GM21717 (cell line): ENCODE measurements at regions not wholly inside any gene's neighbourhood (a gene's known extent, or its start where the extent isn't known, plus 50 kb on each side); places are given as distances from the start of the nearest gene placed in this dataset.

ENCODE experiments used
- ATAC-seq: cut with Tn5 transposase; IDR thresholded peaks from one replicate; pipeline ENCODE4 v1.9.1; 2021; ENCODE audit warnings: mild to moderate bottlenecking, moderate library complexity; ENCODE audit not compliant: unreplicated experiment

DNA sequence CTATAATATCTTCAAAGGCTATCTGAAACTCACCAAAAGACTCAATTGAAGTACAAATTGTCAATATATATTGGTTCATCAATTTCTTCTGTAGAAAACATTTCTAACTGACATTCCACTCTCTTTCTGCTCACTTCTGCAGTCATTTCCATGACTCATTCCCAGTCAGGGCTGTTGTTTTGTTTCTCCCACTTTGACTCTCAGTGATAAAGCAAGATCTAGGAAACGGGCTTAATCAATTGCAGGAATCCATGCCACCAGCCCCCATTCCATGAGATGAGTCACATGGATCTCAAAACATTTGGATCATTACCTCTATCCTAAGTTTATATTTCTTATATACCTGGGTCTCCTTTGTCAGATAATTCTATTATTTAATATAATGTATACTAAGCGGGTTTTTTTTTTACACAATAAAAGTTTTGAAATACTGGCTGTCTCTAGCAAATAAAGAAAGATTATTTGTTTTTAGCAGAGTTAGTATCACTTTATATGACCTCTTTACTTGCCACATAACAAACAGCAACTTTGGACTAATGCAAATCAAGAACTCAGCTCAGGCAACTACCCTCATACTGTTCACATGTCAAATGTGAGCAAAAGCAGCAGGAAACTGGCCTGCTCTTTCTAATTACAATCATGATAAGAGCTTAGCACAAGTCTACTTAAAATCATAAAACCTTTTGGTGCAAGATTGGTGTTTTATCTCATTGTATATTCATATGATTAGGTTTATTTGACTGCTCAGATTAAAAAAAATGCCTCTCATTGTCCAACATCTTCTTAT, 251.1 kb upstream of the PIK3C3 start:
- no peak for ATAC-seq

DNA sequence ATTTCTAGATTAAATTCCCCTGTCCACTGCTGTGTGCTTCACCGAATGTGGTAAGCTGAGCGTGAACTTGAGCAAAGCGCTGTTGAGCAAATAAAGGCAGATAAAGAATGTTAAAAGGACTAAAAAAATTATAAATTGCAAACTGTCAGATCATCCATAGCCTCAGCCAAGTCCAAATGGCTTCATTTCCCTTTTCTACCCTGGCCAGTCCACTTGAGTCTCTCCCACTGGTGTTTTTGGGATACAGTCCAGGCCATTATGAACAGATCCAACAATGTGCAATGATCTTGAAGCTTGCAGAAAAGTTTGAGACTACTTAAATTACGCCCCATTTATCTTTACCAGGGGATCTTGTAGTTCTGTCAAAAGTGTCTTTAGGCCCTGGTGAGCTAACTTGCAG, 254.6 kb upstream of the PIK3C3 start:
- no peak for ATAC-seq

DNA sequence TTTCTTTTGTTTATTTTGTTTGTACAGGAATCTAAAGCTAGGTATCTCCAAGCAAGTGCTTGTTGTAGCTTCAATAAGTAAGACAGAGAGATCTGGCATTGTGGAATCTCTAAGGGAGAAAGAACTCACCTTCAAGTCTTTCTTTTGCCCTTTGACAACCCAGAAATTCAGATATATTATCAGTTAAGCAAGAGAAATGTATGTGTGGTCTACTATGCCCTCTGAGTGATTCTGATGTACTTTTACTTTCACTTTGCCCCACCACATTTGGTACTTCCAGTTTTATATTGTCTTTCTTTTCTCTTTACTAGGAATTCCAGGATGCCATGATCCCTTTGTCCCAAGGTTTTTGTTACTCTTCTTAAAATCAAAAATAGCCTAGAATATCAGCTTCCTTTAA, 259.6 kb upstream of the PIK3C3 start:
- ATAC-seq = no peak

DNA sequence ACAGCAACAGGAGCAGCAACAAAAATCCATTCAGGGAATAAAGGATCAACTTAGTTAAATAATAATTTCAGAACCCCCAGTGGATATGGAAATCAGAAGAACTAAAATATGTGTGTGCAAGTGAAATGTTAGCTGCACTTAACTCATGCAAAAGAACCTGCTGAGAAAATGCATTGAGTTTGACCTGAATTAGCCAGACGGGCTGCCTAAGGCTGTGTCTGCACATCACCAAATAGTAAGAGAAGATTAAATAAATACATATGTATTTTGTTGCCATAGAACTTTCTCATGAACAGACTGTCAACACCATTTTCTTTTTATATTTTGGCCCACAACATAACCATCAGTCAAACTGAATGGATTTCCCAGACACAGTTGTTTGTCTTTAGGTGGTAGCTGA, 262.0 kb upstream of the PIK3C3 start:
- no peak for ATAC-seq

DNA sequence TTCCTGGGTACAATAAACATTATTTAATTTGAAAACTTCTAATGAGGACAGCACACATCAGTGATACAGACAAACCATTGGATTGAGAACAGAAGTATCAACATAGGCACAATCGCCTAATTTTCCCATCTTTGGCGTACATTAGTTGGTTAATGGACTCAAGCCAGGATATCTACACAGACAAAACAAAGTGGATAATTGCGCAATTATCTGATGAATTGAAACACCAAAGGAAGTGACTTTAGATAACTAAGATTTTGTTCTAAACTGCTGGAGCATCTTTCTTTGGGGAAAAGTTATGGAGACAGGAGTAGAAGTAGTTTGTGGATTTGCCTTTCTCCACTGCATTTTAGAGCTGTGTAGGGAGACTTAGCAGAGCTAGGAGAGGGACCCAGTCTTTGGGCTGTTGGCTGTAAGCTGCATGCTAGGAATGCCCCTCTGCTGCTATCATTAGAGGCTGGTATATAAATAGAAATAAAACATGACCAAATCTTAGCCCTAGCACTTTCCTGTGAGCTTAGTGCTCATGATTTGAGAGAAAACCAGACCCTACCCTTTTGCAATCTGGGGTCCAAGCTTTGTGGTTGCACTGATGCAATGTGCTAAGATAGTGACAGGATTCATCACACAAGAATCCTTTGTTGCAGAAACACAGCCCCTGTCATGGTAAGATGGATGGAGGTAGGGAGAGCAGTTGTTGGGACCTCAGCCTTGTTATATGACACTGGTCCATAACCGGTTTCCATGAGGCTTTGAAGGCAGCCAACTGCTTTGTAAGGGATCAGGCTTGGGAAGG, 264.5 kb upstream of the PIK3C3 start:
- no peak for ATAC-seq

DNA sequence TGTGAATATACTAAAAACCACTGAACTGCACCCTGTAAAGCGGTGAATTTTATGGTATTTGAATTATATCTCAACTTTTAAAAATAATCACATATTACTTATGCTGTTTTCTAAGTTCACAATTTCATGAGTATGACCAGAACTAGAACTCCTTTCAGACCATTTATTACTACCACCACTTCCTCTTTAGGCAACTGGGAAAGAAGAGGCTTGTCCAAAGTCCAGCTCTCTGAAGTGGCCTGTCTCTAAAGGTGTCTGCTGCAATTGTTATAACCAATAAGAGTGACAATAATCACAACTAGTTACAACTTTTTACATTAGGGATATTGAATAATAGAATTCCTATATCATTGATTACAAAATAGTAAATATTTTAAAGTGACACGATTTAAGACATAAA, 267.9 kb upstream of the PIK3C3 start:
- ATAC-seq = no peak

DNA sequence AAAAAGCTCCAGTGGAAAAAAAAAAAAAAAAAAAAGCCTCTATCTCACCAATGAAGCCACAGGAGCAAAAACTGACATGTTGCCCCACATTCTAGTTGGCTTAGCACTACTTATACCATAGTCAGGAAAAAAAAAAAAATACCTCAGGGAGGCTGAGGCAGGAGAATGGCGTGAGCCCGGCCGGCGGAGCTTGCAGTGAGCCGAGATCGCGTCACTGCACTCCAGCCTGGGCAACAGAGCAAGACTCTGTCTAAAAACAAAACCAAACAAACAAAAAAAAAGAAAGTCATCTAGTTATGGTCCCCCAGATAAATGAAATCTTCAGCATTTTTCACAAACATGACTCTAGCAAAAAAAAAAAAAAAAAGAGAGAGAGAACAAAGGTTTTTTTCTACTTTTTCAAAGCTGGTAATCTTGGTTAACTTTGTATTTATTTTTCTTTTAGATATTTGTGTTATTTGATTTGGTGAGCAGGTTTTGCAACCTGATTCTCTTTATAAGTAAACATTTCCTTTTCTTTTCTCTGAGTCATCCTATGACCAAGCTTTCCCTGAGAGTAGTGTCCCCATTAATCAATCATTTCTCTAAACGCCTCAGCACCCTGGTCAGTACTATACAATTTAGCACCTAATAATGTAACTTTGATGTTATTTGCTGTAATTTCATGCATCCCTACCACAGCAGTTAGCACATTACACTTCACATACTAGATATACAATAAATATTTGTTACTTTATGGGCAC, 273.7 kb upstream of the PIK3C3 start:
- no peak for ATAC-seq

DNA sequence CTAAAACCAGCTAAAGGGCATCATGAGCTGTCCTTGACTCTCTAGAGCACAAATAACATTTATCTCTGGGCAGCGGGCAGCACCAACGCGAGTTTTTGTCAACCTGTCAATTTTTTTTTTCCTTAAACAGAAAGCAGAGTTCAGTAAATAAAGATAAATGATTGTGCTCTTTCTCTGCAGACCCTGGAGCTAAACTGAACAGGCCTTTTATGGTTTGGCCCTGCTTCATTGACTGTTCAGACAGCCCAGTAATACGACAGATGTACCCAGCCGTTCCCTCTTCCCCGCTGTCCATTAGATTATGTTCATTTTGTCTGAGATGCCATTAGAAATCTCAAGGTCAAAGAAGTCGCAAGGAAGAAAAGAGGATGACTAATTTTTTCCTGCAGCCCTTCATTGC, 280.5 kb upstream of the PIK3C3 start:
- ATAC-seq = no peak

DNA sequence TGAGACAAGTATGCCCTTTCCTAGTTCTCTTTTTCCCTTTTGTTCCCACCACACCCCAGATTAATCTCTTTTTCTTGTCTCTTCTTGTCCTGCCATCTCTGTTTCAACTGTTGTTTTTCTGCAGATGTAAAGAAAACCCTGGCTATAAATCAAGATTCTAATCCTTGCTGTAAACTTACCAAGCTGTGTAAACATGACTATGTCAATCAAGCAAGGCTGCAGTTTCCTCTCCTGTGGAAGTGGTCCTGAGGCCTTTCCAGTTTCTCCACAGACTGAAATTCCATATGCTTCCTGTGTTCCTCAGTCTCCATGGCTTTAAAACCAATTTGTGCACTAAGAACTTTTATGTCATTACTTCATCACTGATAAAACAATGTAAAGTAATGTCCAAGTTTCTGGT, 288.8 kb upstream of the PIK3C3 start:
- no peak for ATAC-seq

DNA sequence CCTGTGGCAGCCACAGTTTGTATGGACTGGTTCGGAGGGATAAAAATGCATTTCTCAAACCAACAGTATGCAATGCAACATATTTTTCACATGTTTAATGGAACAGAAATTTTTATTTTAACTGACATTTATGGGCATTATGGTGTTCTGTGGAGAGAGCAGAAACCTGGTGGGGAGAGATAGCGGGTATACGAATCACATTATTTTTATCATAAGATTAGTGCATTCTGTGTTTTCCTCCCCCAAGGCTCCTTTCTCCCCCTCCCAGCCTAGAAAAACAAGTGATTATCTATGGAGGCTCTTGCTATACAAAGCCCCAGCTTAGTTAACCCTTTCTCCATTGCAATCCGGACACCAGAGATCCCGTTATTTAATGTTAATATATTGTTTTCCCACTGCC, 289.8 kb upstream of the PIK3C3 start:
- no peak for ATAC-seq

DNA sequence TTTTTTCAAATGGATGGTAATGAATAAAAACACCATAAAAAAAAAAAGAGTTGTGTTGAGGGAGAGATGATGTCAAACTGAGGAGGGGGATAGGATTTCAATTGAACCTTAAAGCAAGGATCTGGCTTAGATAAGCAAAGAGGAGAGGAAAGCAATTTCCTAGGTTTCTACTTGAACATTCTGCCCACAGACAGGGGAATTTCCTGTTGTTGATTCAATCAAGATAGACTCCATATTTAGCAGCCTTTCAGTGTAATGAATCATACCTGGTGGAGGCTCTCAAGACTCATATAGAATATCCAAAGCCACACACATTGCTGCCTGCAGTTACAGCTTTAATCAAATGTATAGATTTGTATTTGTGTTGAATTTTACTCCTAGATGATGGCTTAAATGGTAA, 294.4 kb upstream of the PIK3C3 start:
- ATAC-seq = no peak

DNA sequence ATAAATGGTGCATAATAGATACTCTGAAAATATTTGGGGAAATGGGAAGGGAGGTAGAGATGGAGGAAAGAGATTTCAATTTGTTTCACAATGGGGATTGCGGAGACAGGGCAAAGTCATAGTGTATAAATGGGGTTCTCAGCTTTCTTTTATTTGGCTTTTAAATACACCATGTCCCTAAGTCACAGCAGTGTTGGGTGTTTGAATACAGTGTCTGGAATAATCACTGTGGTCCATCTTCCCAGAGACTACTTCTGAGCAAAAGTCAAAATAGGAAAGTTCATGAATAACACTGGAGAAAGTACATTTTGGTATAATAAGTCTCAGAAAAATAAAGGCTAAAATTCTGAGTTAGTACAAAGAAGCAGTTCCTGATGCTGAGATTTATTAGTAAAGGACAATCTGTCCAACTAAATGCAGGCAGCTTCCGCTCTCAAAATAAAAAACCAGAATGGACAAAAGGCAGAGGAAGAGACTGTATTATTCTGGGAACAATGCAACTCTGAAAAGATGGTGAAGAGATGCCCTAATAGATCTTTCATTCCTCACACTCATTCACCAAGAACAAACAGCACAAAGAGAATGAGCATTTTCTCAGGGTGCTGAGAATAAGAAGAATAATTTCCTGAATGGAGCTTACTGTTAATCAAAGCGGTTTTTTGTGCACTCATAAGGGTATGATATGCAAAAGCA, 295.4 kb upstream of the PIK3C3 start:
- ATAC-seq = no peak

DNA sequence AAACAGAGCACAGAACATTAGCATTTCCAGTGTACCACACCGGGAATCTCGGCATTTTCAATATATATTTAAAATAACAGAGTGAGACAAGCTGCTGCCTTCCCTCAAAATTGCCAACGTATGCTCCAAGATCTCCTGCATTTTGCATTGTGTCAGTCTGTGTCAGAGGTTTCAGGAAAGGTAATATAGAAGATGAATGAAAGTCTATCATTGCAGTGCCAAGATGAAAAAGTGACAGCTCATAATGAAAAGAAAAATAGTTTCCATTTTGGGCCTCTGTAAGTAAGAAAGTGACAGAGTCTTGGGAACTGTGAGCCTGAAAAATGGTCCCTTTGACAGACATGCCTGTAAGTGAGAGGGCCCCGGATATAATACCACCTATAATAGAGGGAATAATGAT, 297.8 kb upstream of the PIK3C3 start:
- no peak for ATAC-seq

DNA sequence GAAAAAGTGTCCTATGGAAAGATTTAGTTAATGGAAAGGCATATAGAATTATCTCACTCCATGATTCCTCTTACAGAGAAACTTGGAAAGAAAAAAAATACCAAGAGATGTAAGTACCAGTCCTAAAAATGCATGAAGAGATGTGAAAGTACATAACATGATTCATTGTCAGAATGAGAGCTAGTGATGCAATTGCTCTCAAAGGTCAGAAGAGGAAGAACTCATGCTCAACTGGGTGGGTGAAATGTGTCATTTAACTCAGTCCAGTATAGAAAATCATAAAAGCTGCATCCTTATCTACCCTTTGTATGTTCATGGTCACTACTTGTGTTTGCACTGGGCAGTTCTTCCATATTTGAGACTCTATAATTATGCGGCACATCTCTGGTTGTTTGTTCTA, 300.0 kb upstream of the PIK3C3 start:
- ATAC-seq = no peak

DNA sequence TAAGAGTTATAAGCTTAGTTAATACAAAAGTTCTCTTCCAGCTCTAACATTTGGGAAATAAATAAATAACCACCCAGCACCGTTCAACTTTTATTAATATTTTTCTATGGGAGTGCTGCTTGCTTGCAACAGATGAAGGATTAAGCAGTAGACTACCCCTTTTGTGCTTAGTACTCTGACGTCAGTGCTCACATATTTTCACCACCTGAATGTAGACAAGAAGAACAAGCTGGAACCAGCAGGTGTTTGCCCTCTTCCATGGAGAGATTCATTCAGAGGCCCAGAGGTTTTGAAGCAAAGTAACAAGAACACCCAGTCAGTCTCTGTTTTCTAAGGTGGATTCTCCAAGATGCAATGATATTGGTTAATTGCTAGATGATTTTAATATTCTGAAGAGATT, 307.1 kb upstream of the PIK3C3 start:
- ATAC-seq = no peak

DNA sequence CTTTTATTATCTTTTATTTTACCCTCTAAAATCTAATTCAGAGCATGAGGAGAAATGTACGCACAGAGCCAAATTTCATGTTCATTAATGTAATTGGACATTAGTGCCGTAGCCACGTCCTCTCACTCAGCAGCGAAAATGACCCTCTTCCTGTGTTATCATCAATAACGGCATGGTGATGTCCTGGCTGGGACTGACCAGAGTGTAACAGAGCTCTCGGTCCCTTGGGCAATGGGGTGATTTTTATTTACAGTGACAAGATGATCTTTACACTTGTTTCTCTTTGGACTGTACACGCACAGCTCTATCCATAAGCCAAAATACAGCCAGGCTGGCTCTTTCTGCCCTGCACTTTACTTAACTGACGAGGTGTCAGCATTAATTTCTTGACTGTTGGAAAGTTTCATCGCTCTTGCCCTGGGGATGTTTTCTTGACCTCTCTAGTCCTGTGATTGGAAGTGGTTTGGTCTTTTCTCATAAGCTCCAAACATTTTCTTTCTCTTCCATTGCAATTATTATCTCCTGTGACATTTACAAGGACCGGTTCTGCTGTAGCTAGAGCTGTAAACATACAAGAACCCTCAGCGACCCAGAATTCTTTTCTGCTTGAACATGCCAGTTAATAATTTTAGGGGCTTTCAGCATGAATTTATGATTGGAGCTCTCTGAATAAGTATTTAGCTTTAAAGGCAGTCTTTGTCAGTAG, 308.0 kb upstream of the PIK3C3 start:
- no peak for ATAC-seq

DNA sequence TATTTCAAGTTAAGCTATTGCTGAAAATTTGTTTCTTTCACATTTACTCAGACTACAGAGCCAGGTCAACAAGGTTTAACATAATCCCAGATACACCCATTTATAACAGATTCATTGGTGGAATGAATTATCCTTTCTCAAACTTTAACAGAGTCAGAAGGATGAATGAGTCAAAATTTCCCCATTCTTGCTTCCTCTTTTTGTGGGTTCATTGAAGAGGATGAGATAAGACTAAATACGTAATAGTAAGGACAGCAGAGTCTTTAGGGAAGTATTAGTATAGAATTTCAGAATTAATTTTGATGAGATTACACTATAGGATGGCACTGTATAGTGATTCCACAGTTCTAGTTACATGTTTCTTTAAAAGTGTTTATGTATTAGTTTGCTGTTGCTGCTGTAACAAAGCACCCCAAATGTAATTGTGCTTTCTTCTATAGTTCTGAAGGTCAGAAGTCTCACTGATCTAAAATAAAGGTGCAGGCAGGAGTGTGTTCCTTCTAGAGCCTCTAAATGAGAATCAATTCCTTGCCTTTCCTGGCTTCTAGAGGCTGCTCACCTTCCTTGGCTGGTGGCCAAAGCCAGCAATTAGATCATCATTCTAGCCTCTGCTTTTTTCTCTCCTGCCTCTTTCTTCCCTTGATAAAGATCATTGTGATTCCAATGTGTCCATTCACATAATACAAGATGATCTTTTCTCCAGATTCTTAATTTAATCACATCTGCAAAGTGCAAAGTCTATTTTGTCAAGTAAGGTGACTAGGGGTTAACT, 309.3 kb upstream of the PIK3C3 start:
- ATAC-seq = no peak

DNA sequence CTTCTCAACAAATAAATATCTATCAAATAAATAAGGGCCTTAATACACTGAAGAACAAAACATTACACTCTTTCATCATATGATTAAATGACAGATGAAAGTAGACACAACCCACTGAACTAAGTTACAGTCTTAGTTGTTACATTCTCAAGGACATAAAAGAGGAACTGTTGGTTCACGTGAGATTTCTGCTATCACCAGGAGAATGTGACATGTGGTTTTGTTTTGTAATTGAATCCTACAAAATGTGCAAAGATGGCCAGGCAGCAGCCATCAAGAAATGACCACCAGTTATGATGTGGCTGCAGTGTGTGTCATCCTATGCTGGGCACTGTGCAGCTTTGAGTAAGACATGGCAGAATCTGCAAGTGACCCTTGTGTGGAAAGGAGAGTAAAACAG, 310.6 kb upstream of the PIK3C3 start:
- ATAC-seq = no peak

DNA sequence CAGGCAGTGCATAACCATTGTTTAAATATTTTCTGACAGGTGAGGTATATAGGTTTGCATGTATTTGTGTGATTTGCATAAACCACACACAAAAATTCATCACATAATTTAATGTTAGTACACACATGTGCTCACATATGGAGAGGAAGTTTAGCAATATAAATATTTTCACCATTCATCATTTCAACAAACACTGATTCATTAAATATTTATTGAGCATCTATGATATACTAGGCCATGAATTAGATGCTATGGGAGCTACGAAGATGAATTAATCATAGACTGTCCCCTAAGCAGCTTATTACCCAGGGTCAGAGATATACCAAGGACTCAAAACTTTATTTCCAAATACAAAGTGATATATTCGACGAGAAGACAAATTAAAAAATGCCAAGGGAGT, 311.6 kb upstream of the PIK3C3 start:
- ATAC-seq = no peak

DNA sequence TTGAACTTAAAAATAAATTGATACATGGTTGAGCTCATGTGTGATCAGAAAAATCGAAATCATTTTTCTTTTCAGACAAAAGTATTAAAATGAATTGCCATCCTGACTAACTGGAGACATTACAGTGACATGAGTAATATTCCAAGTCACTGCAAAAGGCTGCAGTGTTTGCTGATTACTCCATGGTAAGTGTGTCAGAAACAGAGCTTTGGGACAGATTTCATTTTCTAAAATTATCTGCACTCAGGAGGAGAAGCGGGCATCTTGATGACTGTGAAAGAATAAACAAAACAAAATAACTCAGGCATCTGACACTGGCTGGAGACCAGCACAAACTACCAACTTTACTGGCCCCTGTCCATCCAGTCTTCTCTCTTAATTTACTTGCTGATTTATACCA, 312.3 kb upstream of the PIK3C3 start:
- no peak for ATAC-seq
